Prostate gland (tissue), 2 donors: ENCODE measurements at regions not wholly inside any gene's neighbourhood (a gene's known extent, or its start where the extent isn't known, plus 50 kb on each side); places are given as distances from the start of the nearest gene placed in this dataset.

Experiments used
- CTCF ChIP-seq, 4 experiments: fragments of 200-600 bp in 2 of 4; fragments of 450-650 bp in 2 of 4; sonication (generic) in 2 of 4; IDR thresholded peaks; 1 replicate in 3 of 4; 2 replicates in 1 of 4; pipeline ENCODE4 v1.5.1; 2016 to 2019; ENCODE audit warnings: antibody characterized with exemption in 4 of 4, mild to moderate bottlenecking in 2 of 4, moderate library complexity in 2 of 4
- POLR2AphosphoS5 ChIP-seq: sonication (generic); formaldehyde crosslinking; IDR thresholded peaks from one replicate; pipeline ENCODE4 v1.6.1; 2017; ENCODE audit warnings: antibody characterized with exemption

- TF ChIP-seq CTCF (IDR thresholded peaks at IDR 0.05) (no peak), POLR2AphosphoS5 (no peak)
Measured at GRCh38 chr9:109601181-109601580, 103.1 kb upstream of the PTPN3 start.
